ENCODE measurements at regions not wholly inside any gene's neighbourhood (a gene's known extent, or its start where the extent isn't known, plus 50 kb on each side); places are given as distances from the start of the nearest gene placed in this dataset.
"Not testable (repeated sequence)": the region's sequence is repeated elsewhere in the genome, so short reads cannot be mapped to it uniquely, and the experiment has no call there.

GRCh38 chr4:22614114-22614513 is 78.6 kb upstream of the GBA3 start:
- no peak for DNase-seq
- Histone ChIP-seq H3K4me3 (no peak overlapping the region), H3K36me3 (no peaks in the 10 kb centered on the region), H3K4me1 (no peaks in the 10 kb centered on the region), H3K27ac (no peak overlapping the region), H3K9me3 (replicated peaks) (no peaks in the 10 kb centered on the region), H3K27me3 (no peaks in the 10 kb centered on the region)

DNA sequence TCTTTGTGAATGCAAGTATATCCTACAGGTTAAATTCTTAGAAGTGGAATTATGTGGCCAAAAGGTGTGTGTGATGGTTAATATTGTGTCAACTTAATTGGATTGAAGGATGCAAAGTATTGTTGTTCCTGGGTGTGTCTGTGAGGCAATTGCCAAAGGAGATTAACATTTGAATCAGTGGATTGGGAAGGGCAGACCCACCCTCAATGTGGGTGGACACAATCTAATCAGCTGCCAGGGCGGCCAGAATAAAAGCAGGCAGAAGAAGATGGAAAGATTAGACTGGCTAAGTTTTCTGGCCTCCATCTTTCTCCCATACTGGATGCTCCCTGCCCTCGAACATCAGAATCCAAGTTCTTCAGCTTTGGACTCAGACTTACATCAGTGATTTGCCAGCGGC is 76.2 kb upstream of the GBA3 start:
- H3K27me3 ChIP-seq, result no peaks in the 10 kb centered on the region
- H3K4me1 ChIP-seq, result no peaks in the 10 kb centered on the region
- H3K4me3 ChIP-seq, result no peak overlapping the region
- no peak for DNase-seq
- no peaks in the 10 kb centered on the region for H3K9me3 ChIP-seq (replicated peaks)
- no peaks in the 10 kb centered on the region for H3K36me3 ChIP-seq
- no peak overlapping the region for H3K27ac ChIP-seq

- H3K36me3 ChIP-seq; H3K27ac ChIP-seq; DNase-seq; H3K9me3 ChIP-seq (replicated peaks); H3K4me3 ChIP-seq; H3K4me1 ChIP-seq; H3K27me3 ChIP-seq: not testable (repeated sequence)
Observed at GRCh38 chr4:22620144-22620543, 72.6 kb upstream of the GBA3 start.

DNA sequence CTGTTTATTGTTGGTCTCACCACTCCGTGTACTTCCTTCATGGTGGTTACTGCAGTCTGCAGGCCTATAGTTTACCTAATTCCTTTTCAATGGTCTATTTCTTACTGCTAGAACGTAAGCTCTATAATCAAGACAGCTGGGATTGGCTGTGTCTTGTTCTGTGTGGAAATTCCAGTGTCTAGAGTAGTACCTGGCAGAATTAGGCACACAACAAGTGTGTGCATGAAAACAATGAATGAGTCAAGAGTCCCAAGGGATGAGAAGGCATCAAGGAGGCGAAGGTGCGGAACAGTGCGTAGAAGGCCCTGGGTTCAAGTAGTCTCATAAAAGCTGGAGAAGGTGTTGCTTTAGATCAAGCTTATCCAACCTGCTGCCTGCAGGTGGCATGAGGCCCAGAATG is 70.8 kb upstream of the GBA3 start:
- not testable (repeated sequence) for DNase-seq; H3K27me3 ChIP-seq; H3K4me3 ChIP-seq; H3K36me3 ChIP-seq; H3K27ac ChIP-seq; H3K4me1 ChIP-seq; H3K9me3 ChIP-seq (replicated peaks)

DNA sequence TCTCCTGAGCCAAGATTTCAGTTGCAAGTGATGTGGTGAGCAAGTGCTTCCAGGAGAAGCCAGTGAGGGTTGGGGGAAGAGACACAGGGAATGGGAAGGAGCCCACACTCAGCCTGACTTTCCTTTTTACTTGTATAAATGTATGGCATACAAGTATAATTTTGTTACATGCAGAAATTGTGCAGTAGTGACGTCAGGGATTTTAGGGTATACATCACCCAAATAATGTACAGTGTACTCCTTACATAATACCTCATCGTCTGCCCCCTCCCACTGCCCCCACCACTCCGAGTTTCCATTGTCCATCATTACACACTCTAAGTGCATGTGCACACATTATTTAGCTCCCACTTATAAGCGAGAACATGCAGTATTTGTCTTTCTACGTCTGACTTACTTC is 68.7 kb upstream of the GBA3 start:
- not testable (repeated sequence) for H3K4me3 ChIP-seq; H3K27ac ChIP-seq; H3K36me3 ChIP-seq; H3K27me3 ChIP-seq; DNase-seq; H3K4me1 ChIP-seq; H3K9me3 ChIP-seq (replicated peaks)

DNA sequence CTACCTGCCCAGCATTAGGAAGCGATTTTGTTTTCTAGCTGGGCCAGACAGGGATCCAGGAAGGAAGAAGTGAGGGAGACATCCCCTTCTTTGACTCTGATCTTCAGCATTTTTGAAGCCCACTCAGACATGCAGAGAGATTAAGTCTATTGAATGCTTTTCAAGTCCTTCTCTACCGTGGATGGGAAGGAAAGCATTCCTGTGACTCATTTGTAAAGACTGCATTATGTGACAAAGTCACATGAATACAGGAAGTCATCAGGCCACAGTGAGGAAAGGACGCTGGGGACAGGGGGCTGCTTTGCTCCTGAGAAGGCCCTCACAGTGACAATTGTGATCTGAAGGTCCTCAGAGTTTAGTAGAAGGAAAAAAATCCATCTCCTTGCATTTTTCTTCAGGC is 67.4 kb upstream of the GBA3 start:
- no peak overlapping the region for H3K4me3 ChIP-seq
- H3K27me3 ChIP-seq, result no peaks in the 10 kb centered on the region
- no peak overlapping the region for H3K27ac ChIP-seq
- no peaks in the 10 kb centered on the region for H3K9me3 ChIP-seq (replicated peaks)
- H3K36me3 ChIP-seq, result no peaks in the 10 kb centered on the region
- no peaks in the 10 kb centered on the region for H3K4me1 ChIP-seq
- DNase-seq, result no peak

DNA sequence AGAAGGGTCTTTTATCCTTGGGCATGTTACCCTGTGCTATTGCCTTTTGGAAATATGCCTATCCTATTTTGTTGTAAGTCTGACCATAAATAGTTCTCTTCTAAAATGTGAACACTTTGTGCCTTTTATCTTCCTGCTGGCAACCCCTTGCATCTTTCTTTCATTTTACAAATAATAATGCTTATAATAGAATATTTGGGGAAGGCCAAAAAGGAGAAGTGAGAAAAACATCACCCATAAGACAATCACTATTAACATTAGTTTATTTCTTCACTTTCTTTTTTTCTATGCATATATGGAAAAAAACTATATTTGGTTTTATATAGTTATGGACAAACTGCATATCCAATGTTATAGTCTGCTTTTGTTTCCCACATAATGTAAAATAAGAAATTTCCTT is 64.9 kb upstream of the GBA3 start:
- not testable (repeated sequence) for DNase-seq; H3K36me3 ChIP-seq; H3K27me3 ChIP-seq; H3K4me3 ChIP-seq; H3K9me3 ChIP-seq (replicated peaks); H3K27ac ChIP-seq; H3K4me1 ChIP-seq

GRCh38 chr4:22630161-22630975 is 62.4 kb upstream of the GBA3 start:
- H3K4me1 ChIP-seq; H3K4me3 ChIP-seq; H3K9me3 ChIP-seq (replicated peaks); H3K27me3 ChIP-seq; H3K27ac ChIP-seq; H3K36me3 ChIP-seq: not testable (repeated sequence)
- peak in 1 of 2 experiments; percentile 11 for DNase-seq

DNA sequence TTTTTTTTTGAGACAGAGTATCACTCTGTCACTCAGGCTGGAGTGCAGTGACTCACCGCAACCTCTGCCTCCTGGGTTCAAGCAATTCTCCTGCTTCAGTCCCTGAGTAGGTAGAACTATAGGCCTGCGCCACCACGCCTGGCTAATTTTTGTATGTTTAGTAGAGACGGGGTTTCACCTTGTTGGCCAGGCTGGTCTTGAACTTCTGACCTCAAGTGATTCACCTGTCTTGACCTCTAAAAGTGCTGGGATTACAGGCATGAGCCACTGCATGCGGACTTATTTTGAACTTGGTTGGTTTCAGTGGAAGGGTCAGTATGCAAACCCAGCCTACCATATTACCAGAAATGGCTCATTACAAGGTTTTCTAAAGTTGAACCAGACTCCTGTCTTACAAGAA is 61.6 kb upstream of the GBA3 start:
- not testable (repeated sequence) for DNase-seq; H3K9me3 ChIP-seq (replicated peaks); H3K4me1 ChIP-seq; H3K27ac ChIP-seq; H3K4me3 ChIP-seq; H3K27me3 ChIP-seq; H3K36me3 ChIP-seq

GRCh38 chr4:22634541-22635181 is 58.1 kb upstream of the GBA3 start:
- H3K27ac ChIP-seq, result no peak overlapping the region
- H3K4me3 ChIP-seq, result no peak overlapping the region
- DNase-seq, result no peak
- no peaks in the 10 kb centered on the region for H3K36me3 ChIP-seq
- H3K27me3 ChIP-seq, result no peaks in the 10 kb centered on the region
- no peaks in the 10 kb centered on the region for H3K9me3 ChIP-seq (replicated peaks)
- no peaks in the 10 kb centered on the region for H3K4me1 ChIP-seq

DNA sequence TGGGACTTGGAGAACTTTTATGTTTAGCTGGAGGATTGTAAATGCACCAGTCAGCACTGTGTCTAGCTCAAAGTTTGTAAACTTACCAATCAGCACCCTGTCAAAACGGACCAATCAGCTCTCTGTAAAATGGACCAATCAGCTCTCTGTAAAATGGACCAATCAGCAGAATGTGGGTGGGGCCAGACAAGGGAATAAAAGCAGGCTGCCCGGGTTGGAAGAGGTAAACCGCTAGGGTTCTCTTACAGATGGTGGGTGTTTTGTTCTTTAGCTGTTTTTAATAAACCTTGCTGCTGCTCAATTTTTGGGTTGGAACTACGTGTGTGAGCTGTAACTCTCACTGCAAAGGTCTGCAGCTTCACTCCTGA is 57.6 kb upstream of the GBA3 start:
- not testable (repeated sequence) for H3K4me1 ChIP-seq; H3K4me3 ChIP-seq; H3K9me3 ChIP-seq (replicated peaks); H3K27me3 ChIP-seq; H3K36me3 ChIP-seq; H3K27ac ChIP-seq; DNase-seq

DNA sequence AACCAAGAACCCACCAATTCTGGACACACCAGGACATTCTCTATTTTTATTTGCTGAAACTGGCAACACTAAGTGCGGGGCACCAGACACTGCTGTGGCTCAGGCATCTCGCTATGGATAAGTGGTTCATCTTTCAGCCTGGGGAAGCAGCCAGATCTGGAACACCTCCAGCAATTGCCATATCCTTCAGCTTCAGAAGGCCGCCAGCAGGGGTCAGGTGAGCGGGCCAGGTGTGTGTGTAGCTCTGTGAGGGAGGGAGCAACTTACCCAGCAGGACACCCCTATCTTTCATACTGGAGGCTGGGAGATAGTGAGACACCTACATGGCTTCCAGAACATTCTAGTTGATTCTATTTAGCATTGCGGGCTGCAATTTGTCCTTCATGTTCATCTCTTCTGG is 57.0 kb upstream of the GBA3 start:
- no peak overlapping the region for H3K27ac ChIP-seq
- no peaks in the 10 kb centered on the region for H3K9me3 ChIP-seq (replicated peaks)
- no peaks in the 10 kb centered on the region for H3K27me3 ChIP-seq
- no peaks in the 10 kb centered on the region for H3K36me3 ChIP-seq
- no peak overlapping the region for H3K4me3 ChIP-seq
- no peaks in the 10 kb centered on the region for H3K4me1 ChIP-seq
- DNase-seq, result no peak

- Histone ChIP-seq H3K9me3 (replicated peaks) (no peaks in the 10 kb centered on the region), H3K4me3 (no peak overlapping the region), H3K27ac (no peak overlapping the region), H3K4me1 (no peaks in the 10 kb centered on the region), H3K27me3 (no peaks in the 10 kb centered on the region), H3K36me3 (no peaks in the 10 kb centered on the region)
- DNase-seq, result no peak
Observed at GRCh38 chr4:22637306-22637705, 55.4 kb upstream of the GBA3 start.

Measured in SJCRH30 (cell line).